Heart left ventricle (tissue), 16 donors: ENCODE measurements at regions not wholly inside any gene's neighbourhood (a gene's known extent, or its start where the extent isn't known, plus 50 kb on each side); places are given as distances from the start of the nearest gene placed in this dataset.
A peak's percentile ranks its signal among the peaks of the same experiment; 100 is the strongest.

Experiments
- ATAC-seq, 4 donors: fragments of 200-7000 bp; cut with Tn5 transposase; one replicate each; pipeline ENCODE4 v1.9.1; 2020 to 2022; ENCODE audit warnings: moderate library complexity in 4 of 4, mild to moderate bottlenecking in 3 of 4, moderate number of reproducible peaks in 1 of 4
- DNase-seq, 5 donors: peaks; one replicate each; pipeline ENCODE4 v3.0.0-alpha.2; 2020
- H3K27ac ChIP-seq, 12 donors: fragments of 200-600 bp; sonication (generic) in 4 of 12; one replicate each; pipeline versions ENCODE4 v1.5.0 to v1.8.0; 2016 to 2022; ENCODE audit warnings: mild to moderate bottlenecking in 2 of 12
- H3K27me3 ChIP-seq, 9 donors: fragments of 200-600 bp; sonication (generic) in 2 of 9; one replicate each; pipeline versions ENCODE4 v1.5.1 to v1.8.0; 2016 to 2022; ENCODE audit warnings: mild to moderate bottlenecking in 3 of 9
- H3K36me3 ChIP-seq, 9 donors: fragments of 200-600 bp; sonication (generic) in 2 of 9; one replicate each; pipeline versions ENCODE4 v1.5.0 to v1.8.0; 2018 to 2022; ENCODE audit warnings: mild to moderate bottlenecking in 2 of 9
- H3K4me1 ChIP-seq, 12 donors: fragments of 200-600 bp; sonication (generic) in 4 of 12; one replicate each; pipeline versions ENCODE4 v1.5.0 to v1.8.0; 2016 to 2022; ENCODE audit warnings: mild to moderate bottlenecking in 3 of 12
- H3K4me3 ChIP-seq, 12 donors: fragments of 200-600 bp; sonication (generic) in 4 of 12; one replicate each; pipeline versions ENCODE4 v1.5.0 to v1.8.0; 2017 to 2022; ENCODE audit warnings: mild to moderate bottlenecking in 9 of 12, moderate library complexity in 4 of 12
- H3K9me3 ChIP-seq, 12 donors: fragments of 200-600 bp; sonication (generic) in 4 of 12; one replicate each; pipeline versions ENCODE4 v1.5.0 to v1.8.0; 2016 to 2022; ENCODE audit warnings: mild to moderate bottlenecking in 1 of 12
- POLR2A ChIP-seq, 2 donors: fragments of 450-650 bp; IDR thresholded peaks; one replicate each; pipeline ENCODE4 v1.6.1; 2017; ENCODE audit warnings: antibody characterized with exemption in 2 of 2, mild to moderate bottlenecking in 2 of 2, moderate library complexity in 2 of 2
- WGBS, 4 donors: extraction: QIAGEN DNeasy Blood & Tissue Kit in 2 of 4; methylation state at CpG; one replicate each; pipeline versions ENCODE4 v1.1.5 to v1.1.7; 2013 to 2018; 5-methylcytosine and 5-hydroxymethylcytosine counted together
- intact Hi-C, 10 donors: fragments of 100-400 bp; cut with DNase I; formaldehyde crosslinking; loops; one replicate each; pipeline versions ENCODE4 v1.11.1 to v1.14.2; 2022
- TF ChIP-seq, protein P1 (sequence below), 12 donors: fragments of 200-600 bp; sonication (generic) in 4 of 12; IDR thresholded peaks; one replicate each; pipeline versions ENCODE4 v1.5.0 to v1.8.0; 2018 to 2022; ENCODE audit warnings: antibody characterized with exemption in 12 of 12, mild to moderate bottlenecking in 5 of 12
- donor health status: ischemic (EF 13 %, LVEDD 7.1; RV severe dilation, severe dysfunction).
- donor health status: healthy with polysubstance abuse.
- donor health status: DM: no; HTN: yes; CAD: no.
- donor health status: DM: no; HTN: no; CAD: no.
- donor health status: ischemic (EF 25% LVEDD 6.9; RV normal size, moderate dysfunction).
- donor health status: ischemic (EF 25% LVEDD 5.7; RV mildly dilated, moderate dysfunction).
- donor health status: healthy.
- donor health status: DM: yes; HTN: yes; CAD: no.
- donor health status: ischemic (EF 35%, LVEDD 5.7; RV mildly dilated, moderate dysfunction).
- donor health status: nonischemic (EF 11% LVEDD 7.7; RV severe dilation, severe dysfunction).
- donor health status: DM: yes; HTN: yes; CAD: no.
- donor health status: PGD.
- donor health status: ischemic (EF 29% LVEDD 5.4; RV normal size, mild dysfunction).
- donor health status: nonischemic (EF 23%, LVEDD 6.1; RV moderate dilation, normal function).

DNA sequence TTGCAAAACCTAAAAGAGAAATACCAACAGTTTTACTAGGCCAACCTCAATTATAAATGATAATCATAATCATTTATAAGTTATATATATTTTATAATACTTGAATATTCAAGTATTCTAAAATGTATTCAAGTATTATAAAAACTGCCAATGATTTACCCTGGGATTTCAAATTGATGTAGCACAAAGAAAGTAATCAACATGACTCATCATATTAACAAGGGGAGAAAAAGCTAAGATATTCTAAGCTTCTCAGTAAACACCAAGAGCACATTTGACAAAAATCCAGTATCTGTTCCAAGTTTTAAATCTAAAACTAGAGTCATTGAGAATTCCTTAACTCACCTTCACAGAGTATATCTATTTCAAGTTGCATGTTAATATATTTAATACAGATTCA is 56.1 kb downstream of the CAPZA3 start:
- Histone ChIP-seq H3K4me1 (peaks cover 0 to 11% (median 0%) of the 10 kb centered on the region in 12 donors), H3K36me3 (no peaks in the 10 kb centered on the region), H3K4me3 (no peak overlapping the region), H3K27me3 (no peaks in the 10 kb centered on the region), H3K27ac (no peak overlapping the region), H3K9me3 (peaks cover 0 to 14% (median 0%) of the 10 kb centered on the region in 12 donors)
- ATAC-seq (no peak), DNase-seq (no peak)
- TF ChIP-seq, protein P1, sequence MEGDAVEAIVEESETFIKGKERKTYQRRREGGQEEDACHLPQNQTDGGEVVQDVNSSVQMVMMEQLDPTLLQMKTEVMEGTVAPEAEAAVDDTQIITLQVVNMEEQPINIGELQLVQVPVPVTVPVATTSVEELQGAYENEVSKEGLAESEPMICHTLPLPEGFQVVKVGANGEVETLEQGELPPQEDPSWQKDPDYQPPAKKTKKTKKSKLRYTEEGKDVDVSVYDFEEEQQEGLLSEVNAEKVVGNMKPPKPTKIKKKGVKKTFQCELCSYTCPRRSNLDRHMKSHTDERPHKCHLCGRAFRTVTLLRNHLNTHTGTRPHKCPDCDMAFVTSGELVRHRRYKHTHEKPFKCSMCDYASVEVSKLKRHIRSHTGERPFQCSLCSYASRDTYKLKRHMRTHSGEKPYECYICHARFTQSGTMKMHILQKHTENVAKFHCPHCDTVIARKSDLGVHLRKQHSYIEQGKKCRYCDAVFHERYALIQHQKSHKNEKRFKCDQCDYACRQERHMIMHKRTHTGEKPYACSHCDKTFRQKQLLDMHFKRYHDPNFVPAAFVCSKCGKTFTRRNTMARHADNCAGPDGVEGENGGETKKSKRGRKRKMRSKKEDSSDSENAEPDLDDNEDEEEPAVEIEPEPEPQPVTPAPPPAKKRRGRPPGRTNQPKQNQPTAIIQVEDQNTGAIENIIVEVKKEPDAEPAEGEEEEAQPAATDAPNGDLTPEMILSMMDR (IDR thresholded peaks at IDR 0.05), result no peak
- no peak for TF ChIP-seq POLR2A (IDR thresholded peaks at IDR 0.05)
- intact Hi-C loops, result no loop called here

DNA sequence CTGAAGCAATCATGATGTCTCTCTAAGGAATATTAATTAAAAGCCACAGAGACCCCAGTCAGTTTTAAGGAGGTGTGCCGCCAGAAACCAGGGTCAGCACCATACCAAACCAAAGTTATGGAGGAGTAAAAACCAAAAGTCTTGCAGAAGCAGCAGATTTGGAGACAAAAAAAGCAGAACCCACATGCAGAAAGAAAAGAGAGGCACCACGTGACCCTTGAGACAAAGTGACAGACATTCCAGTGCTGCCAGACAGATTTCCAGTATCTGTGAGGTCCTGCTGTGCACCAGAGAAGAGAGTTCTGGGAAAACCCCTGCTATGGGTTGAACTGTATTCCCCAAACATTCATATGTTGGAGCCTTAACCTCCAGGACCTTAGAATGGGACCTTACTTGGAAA is 59.7 kb downstream of the CAPZA3 start:
- no peak for DNase-seq
- Histone ChIP-seq H3K4me3 (no peak overlapping the region), H3K4me1 (peaks cover 0 to 14% (median 0%) of the 10 kb centered on the region in 12 donors), H3K27ac (peak overlapping the region in 2 of 12 donors; percentile 1 to 40), H3K9me3 (no peaks in the 10 kb centered on the region), H3K36me3 (no peaks in the 10 kb centered on the region), H3K27me3 (no peaks in the 10 kb centered on the region)
- no peak for ATAC-seq
- intact Hi-C loops, result no loop called here
- WGBS, 4 donors, result 75 to 81% (median 77%) methylated on average over 2 of the region's 2 CpGs
- TF ChIP-seq, protein P1 (IDR thresholded peaks at IDR 0.05), result no peak
- TF ChIP-seq POLR2A (IDR thresholded peaks at IDR 0.05), result no peak

DNA sequence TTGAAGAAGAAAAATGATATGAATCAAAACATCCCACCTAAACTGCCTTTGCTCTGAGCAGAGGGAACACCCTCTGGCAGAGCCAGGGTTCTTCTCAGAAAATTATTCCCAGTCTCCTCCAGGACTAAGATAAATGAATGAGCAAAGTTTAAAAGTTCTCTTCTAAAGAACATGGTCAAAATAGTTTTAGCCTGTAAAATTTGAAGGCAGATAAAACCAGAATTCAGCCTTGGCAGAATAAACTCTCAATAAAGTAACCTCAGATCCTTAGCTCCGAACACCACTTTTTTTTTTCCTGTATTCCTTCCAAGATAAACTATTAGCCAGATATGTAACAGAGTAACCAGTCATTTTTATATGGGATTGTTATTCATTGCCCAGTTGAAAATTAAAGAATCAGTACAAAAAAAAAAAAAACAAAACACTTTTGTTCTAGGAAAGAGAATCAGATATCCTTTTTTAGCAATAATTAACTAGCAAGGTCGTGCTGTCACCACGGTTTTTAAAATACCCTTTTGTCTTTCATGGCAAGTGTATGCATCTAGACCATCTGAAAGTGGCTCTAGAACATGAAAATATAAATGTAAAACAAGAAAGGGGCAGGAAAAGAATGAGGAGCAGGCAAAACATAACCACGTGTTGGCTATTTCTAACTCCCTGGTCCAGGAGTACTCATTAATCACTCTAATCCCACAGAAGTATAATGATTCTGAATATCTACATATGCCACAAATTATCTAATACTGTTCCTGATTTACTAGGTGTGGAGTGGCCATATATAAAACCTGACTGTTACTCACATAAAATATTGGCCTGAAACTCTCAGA is 60.8 kb downstream of the CAPZA3 start:
- intact Hi-C loops, result loop anchor here in 1 of 10 donors (1.0 kb wide), 1 partner anchor 24 kb away; no protein-coding TSS in a partner anchor
- no peaks in the 10 kb centered on the region for H3K36me3 ChIP-seq
- no peaks in the 10 kb centered on the region for H3K27me3 ChIP-seq
- ATAC-seq, result peak; percentile 32 to 73 (median 52)
- no peak overlapping the region for H3K4me3 ChIP-seq
- peaks cover 0 to 14% (median 0%) of the 10 kb centered on the region in 12 donors for H3K4me1 ChIP-seq
- no peak for DNase-seq
- peak overlapping the region in 8 of 12 donors; percentile 1 to 45 (median 24) for H3K27ac ChIP-seq
- TF ChIP-seq, protein P1 (IDR thresholded peaks at IDR 0.05), result no peak
- no peak for TF ChIP-seq POLR2A (IDR thresholded peaks at IDR 0.05)
- H3K9me3 ChIP-seq, result no peaks in the 10 kb centered on the region
- WGBS, 4 donors, result 30 to 55% (median 31%) methylated on average over 4 of the region's 4 CpGs

DNA sequence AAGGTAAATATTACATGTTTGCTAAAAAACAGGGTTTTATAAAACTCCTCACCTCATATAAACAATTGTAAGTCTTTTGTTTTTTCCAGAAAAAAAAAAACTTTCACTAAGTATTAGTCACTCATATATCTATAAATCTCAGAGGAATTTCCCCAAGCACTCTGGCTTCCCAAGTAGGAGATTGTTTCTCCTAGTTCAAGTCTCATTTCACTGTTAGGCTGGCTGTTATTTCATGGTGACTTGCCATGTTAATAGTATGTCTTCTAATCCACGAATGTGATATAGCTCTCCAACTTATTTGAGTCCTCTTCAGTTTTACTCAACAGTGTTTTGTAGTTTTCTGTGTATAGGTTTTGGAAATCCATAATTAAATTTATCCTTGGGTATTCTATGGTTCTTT is 61.6 kb downstream of the CAPZA3 start:
- Histone ChIP-seq H3K27ac (peak overlapping the region in 2 of 12 donors; percentile 1 to 30), H3K4me3 (no peak overlapping the region), H3K9me3 (no peaks in the 10 kb centered on the region), H3K27me3 (no peaks in the 10 kb centered on the region), H3K4me1 (peaks cover 0 to 14% (median 0%) of the 10 kb centered on the region in 12 donors), H3K36me3 (no peaks in the 10 kb centered on the region)
- intact Hi-C loops, result loop anchor here in 1 of 10 donors (1.0 kb wide), 1 partner anchor 23 kb away; no protein-coding TSS in a partner anchor
- ATAC-seq, result no peak
- WGBS, 4 donors, result 68 to 80% (median 74%) methylated on average over 1 of the region's 1 CpG
- TF ChIP-seq POLR2A (IDR thresholded peaks at IDR 0.05), result no peak
- TF ChIP-seq, protein P1 (IDR thresholded peaks at IDR 0.05), result no peak
- DNase-seq, result no peak
